ENCODE measurements at regions not wholly inside any gene's neighbourhood (a gene's known extent, or its start where the extent isn't known, plus 50 kb on each side); places are given as distances from the start of the nearest gene placed in this dataset.

DNA sequence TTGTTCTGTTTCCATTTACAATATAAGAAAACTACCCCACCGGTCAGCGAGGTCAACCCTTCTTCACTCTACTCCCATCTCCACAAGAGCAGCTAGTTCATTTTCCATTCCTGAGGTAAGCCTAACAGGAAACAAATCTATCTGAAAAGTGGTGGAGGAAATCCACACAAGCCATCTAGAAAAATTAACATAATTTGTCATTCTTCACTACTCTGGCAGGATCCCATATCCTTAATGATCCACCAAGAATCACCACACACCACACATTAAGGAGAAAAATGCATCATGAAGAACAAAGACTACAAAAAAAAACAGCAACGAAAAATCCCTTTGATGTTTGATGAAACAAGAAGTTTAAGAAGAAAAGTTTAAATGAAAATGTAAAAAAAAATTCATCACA, 1771.0 kb downstream of the EFNA5 start (continued):
- TF ChIP-seq ZNF677 (tag by site-specific recombination; IDR thresholded peaks at IDR 0.05) (no peak), ZNF2 (tag by site-specific recombination; IDR thresholded peaks at IDR 0.05) (no peak), YY1 (tag by site-specific recombination; IDR thresholded peaks at IDR 0.05) (no peak), KLF1 (tag by site-specific recombination; IDR thresholded peaks at IDR 0.05) (no peak), MEIS1 (CRISPR knock-in tag; IDR thresholded peaks at IDR 0.05; ENCODE audit: borderline replicate concordance) (no peak), ZNF155 (tag by site-specific recombination; IDR thresholded peaks at IDR 0.05) (no peak), ZNF558 (tag by site-specific recombination; IDR thresholded peaks at IDR 0.05) (no peak), ZNF221 (tag by site-specific recombination; IDR thresholded peaks at IDR 0.05; ENCODE audit: borderline replicate concordance) (no peak)
- TF ChIP-seq, protein P1, sequence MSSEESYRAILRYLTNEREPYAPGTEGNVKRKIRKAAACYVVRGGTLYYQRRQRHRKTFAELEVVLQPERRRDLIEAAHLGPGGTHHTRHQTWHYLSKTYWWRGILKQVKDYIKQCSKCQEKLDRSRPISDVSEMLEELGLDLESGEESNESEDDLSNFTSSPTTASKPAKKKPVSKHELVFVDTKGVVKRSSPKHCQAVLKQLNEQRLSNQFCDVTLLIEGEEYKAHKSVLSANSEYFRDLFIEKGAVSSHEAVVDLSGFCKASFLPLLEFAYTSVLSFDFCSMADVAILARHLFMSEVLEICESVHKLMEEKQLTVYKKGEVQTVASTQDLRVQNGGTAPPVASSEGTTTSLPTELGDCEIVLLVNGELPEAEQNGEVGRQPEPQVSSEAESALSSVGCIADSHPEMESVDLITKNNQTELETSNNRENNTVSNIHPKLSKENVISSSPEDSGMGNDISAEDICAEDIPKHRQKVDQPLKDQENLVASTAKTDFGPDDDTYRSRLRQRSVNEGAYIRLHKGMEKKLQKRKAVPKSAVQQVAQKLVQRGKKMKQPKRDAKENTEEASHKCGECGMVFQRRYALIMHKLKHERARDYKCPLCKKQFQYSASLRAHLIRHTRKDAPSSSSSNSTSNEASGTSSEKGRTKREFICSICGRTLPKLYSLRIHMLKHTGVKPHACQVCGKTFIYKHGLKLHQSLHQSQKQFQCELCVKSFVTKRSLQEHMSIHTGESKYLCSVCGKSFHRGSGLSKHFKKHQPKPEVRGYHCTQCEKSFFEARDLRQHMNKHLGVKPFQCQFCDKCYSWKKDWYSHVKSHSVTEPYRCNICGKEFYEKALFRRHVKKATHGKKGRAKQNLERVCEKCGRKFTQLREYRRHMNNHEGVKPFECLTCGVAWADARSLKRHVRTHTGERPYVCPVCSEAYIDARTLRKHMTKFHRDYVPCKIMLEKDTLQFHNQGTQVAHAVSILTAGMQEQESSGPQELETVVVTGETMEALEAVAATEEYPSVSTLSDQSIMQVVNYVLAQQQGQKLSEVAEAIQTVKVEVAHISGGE (tag by site-specific recombination; conservative IDR thresholded peaks at IDR 0.05; ENCODE audit: low read depth) = no peak

DNA sequence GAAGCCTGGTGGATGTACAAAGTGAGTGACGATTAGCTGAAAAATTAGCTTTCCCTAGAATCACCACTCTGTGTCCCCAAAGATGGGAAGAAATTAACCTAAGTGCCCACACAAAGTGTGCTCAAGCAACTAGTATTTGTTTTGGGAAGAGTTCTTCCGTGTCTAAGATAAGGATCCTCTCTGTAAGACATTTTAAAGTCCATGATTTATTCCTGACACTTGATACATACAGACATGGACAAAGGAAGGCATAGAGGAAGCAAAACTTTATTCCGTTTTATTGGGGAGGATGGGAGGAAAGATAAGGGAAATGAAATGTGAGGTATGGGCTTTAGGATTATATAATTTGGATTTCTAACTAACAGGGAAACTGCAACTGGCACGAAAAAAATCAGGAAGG, 1772.6 kb downstream of the EFNA5 start:
- ChIA-PET CTCF (no interaction called here), POLR2A (no interaction called here)
- no peak overlapping the region for H3K27ac ChIP-seq (ENCODE audit: extremely low read depth, low read depth, low read length)

GRCh38 chr5:105885266-105885665, 1785.5 kb downstream of the EFNA5 start:
- no peak for TF ChIP-seq OVOL3 (tag by site-specific recombination; IDR thresholded peaks at IDR 0.05)
- H3K4me1 ChIP-seq (ENCODE audit: control insufficient read depth, insufficient read depth, low read length) = no peaks in the 10 kb centered on the region
- H3K27ac ChIP-seq (ENCODE audit: extremely low read depth, low read depth, low read length) = no peak overlapping the region
- H3K4me3 ChIP-seq (ENCODE audit: low read depth, low read length) = no peak overlapping the region
- CTCF ChIA-PET = no interaction called here
- no peaks in the 10 kb centered on the region for H3K9me3 ChIP-seq (ENCODE audit: control insufficient read depth, insufficient read depth, low read depth, low read length)
- H3K36me3 ChIP-seq (ENCODE audit: control insufficient read depth in 2 of 2, insufficient read depth in 1 of 2, low read length in 2 of 2) = no peaks in the 10 kb centered on the region
- POLR2A ChIA-PET = no interaction called here

More for the DNA sequence above, 1772.6 kb downstream of the EFNA5 start:
- Histone ChIP-seq H3K4me1 (ENCODE audit: control insufficient read depth, insufficient read depth, low read length) (no peaks in the 10 kb centered on the region), H3K36me3 (ENCODE audit: control insufficient read depth in 2 of 2, insufficient read depth in 1 of 2, low read length in 2 of 2) (no peaks in the 10 kb centered on the region), H3K9me3 (ENCODE audit: control insufficient read depth, insufficient read depth, low read depth, low read length) (no peaks in the 10 kb centered on the region), H3K4me3 (ENCODE audit: low read depth, low read length) (no peak overlapping the region)
- TF ChIP-seq ZNF529 (tag by site-specific recombination; IDR thresholded peaks at IDR 0.05; ENCODE audit: insufficient replicate concordance) = no peak
- no peak for TF ChIP-seq ZNF501 (tag by site-specific recombination; IDR thresholded peaks at IDR 0.05)
- TF ChIP-seq, protein P2, sequence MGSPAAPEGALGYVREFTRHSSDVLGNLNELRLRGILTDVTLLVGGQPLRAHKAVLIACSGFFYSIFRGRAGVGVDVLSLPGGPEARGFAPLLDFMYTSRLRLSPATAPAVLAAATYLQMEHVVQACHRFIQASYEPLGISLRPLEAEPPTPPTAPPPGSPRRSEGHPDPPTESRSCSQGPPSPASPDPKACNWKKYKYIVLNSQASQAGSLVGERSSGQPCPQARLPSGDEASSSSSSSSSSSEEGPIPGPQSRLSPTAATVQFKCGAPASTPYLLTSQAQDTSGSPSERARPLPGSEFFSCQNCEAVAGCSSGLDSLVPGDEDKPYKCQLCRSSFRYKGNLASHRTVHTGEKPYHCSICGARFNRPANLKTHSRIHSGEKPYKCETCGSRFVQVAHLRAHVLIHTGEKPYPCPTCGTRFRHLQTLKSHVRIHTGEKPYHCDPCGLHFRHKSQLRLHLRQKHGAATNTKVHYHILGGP (tag by site-specific recombination; IDR thresholded peaks at IDR 0.05) = no peak
- no peak for TF ChIP-seq PRDM1 (tag by site-specific recombination; IDR thresholded peaks at IDR 0.05)

- Histone ChIP-seq H3K27ac (ENCODE audit: extremely low read depth, low read depth, low read length) (no peak overlapping the region), H3K36me3 (ENCODE audit: control insufficient read depth in 2 of 2, insufficient read depth in 1 of 2, low read length in 2 of 2) (no peaks in the 10 kb centered on the region), H3K4me1 (ENCODE audit: control insufficient read depth, insufficient read depth, low read length) (no peaks in the 10 kb centered on the region), H3K9me3 (ENCODE audit: control insufficient read depth, insufficient read depth, low read depth, low read length) (no peaks in the 10 kb centered on the region), H3K4me3 (ENCODE audit: low read depth, low read length) (no peak overlapping the region)
- POLR2A ChIA-PET = no interaction called here
- TF ChIP-seq ZNF10 (tag by site-specific recombination; IDR thresholded peaks at IDR 0.05) = no peak
- no peak for TF ChIP-seq KLF1 (tag by site-specific recombination; IDR thresholded peaks at IDR 0.05)
- CTCF ChIA-PET = no interaction called here
Observed at GRCh38 chr5:105882956-105883481, 1787.7 kb downstream of the EFNA5 start.

Data from HEK293 (cell line).